HG02798 (cell line): ENCODE measurements at regions not wholly inside any gene's neighbourhood (a gene's known extent, or its start where the extent isn't known, plus 50 kb on each side); places are given as distances from the start of the nearest gene placed in this dataset.

Source experiments
- ATAC-seq: cut with Tn5 transposase; IDR thresholded peaks from one replicate; pipeline ENCODE4 v1.9.1; 2021; ENCODE audit warnings: mild to moderate bottlenecking; ENCODE audit not compliant: unreplicated experiment, poor library complexity

DNA sequence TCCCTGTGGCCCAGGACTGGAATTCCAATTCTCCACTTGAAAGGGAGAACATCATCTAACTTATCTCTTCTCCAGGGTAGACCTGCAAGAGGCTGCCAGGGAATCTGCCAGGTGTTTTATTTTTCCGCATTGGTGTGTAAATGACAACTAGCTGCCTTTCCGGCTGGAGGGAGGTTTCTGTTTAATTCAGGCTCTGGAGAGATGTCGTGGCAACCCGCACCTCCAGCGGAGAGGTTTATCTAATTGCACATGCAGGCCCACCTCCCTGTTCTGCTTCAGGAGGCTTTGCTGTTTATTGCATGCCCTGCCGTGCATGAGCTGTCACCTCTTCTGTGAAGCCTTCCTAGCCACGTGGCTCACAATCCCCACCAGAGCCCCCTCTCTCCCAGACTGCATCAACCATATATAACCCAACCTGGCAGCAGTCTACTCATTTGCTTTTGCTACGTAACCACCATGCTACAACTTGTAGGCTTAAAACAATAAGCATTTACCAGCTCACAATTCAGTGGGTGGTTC, 151.6 kb downstream of the C1orf94 start:
- no peak for ATAC-seq

- ATAC-seq, result no peak
Measured at GRCh38 chr1:34330061-34330460, 153.4 kb downstream of the C1orf94 start.

- no peak for ATAC-seq
Measured at GRCh38 chr1:34331020-34331926, 154.6 kb downstream of the C1orf94 start.

DNA sequence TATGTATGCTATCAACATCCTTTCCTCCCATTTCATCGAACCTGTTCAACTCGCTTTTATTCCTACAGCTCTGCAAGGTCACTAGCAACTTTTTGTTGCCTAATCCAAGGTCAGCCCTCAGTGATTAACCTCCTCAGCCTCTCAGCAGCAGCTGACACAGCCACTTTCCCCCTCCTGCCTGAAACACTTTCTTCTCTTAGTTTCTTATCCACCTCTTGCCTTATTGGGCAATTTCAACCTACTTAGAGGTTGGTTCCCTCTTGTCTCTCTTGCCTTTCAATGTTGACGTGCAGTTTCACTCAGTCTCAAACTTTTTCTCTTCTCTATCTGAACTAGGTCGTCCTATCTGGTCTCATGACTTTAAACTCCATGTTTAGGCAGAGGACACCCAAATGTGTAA, 156.3 kb downstream of the C1orf94 start:
- no peak for ATAC-seq

DNA sequence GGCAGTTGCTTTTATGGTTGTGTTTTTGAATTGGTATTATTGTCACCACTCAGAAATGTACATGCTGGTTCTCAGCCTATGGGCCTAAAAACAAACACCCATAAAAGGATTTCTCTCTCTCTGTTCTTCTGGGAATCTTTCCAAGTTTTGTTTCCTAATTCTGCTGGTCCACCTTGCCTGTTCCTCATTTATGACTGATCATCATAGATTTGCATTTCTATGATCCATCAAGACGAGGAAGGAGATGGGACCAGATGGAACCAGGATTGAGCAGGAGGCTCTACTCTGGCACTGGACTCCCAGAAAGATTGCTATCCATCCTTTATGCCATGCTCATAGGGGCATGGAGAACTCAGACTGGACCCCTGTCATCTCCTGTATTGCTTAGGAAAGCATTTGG, 162.2 kb downstream of the C1orf94 start:
- no peak for ATAC-seq

DNA sequence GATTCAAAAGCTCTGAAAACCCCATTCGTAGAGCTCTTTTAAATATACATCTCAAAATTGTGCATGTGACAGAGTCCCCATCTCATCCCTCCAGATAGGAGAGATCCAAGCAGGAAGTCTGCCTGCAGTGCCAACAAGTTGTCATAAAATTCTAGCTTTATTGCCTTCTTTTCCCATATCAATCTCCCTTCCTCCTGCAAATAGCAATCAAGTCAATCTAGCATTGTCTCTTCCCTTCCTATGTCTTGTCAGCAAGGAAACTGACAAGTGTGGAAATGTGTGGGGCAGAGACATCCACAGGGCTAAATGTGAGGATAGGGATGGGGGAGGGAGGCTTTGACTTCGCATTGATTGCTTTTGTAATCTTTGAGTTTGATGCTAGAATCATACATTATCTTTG, 165.2 kb downstream of the C1orf94 start:
- ATAC-seq, result no peak

GRCh38 chr1:34342334-34342733, 165.6 kb downstream of the C1orf94 start:
- no peak for ATAC-seq

DNA sequence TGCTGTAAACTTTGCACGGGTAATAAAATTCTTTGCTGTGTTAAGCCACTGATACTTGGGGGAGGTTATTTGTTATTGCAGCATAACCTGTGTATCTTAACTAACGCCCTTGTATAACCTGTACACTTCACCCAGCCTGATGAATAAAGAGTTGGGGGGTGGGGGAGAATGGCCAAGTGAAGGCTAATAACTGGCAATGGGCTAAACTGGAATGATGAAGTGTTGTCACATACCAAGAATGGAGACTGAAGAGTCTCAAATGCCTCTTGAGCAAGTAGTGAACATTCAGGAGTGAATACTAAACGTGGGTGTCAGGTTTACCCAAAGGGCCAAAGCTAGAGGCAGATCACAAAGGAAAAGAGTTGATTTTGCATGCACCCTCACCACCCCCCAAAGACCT, 169.4 kb downstream of the C1orf94 start:
- no peak for ATAC-seq

- ATAC-seq, result no peak
Measured at GRCh38 chr1:34353409-34353808, 176.7 kb downstream of the C1orf94 start.

GRCh38 chr1:34354367-34354766, 177.7 kb downstream of the C1orf94 start:
- no peak for ATAC-seq

DNA sequence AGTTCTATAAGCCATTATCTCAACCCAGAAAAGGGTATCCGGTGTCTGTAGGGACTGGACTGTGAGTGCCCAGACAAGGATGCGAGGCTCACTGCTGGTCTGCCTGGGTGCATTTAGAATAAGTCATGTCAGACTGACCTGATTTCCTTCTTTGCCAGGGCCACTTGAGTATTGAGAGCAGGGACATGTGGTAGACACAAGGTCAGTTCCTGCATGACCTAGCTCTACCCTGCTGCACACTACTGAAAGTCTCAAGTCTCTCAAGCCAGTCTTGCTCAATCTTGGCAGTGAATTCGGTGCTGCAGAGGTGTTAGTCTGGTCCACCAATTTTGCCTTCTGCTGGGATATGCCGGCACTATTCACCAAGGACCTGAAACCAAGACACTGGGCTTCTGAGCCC, 180.1 kb downstream of the C1orf94 start:
- ATAC-seq, result no peak

DNA sequence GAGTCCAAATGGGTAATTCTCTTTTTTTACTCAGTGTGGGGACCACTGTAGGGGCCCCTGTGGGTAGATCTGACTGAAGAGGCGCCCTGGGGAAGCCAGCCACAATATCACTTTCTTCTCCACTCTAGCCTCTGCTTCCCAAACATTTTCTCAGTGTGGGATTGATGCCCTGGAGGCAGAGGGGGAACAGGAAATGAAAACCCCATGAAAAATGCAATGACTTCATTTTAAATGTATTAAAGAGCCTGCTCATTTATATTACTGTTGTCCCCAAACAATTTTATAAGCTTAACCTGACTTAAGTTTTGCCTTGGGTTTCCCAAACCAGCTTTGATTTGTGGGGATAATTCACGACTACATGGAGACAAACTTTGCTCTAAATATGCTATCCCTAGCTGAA, 181.9 kb downstream of the C1orf94 start:
- ATAC-seq, result no peak

- ATAC-seq, result no peak
Measured at GRCh38 chr1:34359411-34359810, 182.7 kb downstream of the C1orf94 start.

GRCh38 chr1:34360574-34360973, 183.9 kb downstream of the C1orf94 start:
- ATAC-seq, result peak; percentile 63

DNA sequence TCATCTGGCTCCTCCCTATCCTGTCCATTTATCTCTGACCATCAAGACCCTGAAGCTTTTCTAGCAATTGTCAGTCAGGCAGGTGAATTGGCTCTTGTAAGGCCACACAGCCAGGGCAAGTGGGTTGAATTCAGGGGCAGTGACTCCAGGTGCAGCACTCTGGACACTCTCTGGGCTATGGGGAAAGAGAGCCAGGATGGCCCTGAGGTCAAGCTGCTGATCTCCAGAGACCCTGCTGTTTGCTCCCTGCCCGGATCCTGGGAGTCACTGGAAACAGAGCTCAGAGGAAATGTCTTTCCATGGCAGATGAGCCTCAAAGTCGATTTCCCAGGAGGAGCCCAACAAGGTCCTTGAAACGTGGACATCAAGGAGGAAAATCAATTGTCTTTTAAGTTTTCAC, 184.4 kb downstream of the C1orf94 start:
- no peak for ATAC-seq

- ATAC-seq, result peak; percentile 54
Measured at GRCh38 chr1:34361781-34362357, 185.2 kb downstream of the C1orf94 start.

DNA sequence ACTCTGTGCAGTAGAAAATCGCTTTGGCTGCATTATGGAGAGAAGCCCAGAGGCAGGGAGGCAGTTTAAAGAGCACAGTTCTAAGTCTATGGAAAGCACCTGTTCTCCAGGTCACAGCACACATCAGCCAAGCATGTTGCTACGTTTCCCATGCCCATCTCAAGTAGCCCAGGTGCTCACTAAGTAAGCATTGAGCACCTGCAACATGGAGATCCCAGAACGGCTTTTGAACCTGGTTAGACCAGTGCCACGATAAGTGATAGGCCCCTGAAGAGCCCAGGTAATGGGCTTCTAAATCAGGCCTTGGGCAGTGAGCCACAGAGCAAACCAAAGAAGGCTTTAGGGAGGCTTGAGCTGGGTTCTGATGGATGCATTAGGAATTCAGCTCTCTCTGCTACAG, 186.2 kb downstream of the C1orf94 start:
- no peak for ATAC-seq

GRCh38 chr1:34363447-34363846, 186.7 kb downstream of the C1orf94 start:
- ATAC-seq, result no peak

DNA sequence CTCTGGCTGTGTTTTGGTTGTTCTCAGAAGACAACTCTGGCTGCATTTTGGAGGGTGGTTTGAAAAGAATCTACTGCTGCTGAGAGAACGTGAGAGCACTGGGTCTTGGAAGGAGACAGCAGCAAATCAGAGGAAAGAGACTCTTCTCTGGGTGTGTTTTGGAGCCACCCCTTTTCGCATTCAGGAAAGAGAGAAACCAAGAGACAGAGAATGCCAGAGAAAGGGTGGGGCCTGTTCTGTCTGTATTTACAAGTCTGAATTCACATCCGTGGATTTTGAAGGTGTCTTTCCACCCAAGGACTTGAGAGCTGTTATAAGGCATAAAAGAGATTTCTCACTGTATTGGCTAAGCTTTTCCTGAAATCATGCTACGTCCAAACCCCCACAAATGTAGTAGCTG, 187.2 kb downstream of the C1orf94 start:
- no peak for ATAC-seq

GRCh38 chr1:34364376-34364775, 187.7 kb downstream of the C1orf94 start:
- ATAC-seq, result no peak

GRCh38 chr1:34365295-34365694, 188.6 kb downstream of the C1orf94 start:
- ATAC-seq, result no peak
